ENCODE measurements at regions not wholly inside any gene's neighbourhood (a gene's known extent, or its start where the extent isn't known, plus 50 kb on each side); places are given as distances from the start of the nearest gene placed in this dataset.

DNA sequence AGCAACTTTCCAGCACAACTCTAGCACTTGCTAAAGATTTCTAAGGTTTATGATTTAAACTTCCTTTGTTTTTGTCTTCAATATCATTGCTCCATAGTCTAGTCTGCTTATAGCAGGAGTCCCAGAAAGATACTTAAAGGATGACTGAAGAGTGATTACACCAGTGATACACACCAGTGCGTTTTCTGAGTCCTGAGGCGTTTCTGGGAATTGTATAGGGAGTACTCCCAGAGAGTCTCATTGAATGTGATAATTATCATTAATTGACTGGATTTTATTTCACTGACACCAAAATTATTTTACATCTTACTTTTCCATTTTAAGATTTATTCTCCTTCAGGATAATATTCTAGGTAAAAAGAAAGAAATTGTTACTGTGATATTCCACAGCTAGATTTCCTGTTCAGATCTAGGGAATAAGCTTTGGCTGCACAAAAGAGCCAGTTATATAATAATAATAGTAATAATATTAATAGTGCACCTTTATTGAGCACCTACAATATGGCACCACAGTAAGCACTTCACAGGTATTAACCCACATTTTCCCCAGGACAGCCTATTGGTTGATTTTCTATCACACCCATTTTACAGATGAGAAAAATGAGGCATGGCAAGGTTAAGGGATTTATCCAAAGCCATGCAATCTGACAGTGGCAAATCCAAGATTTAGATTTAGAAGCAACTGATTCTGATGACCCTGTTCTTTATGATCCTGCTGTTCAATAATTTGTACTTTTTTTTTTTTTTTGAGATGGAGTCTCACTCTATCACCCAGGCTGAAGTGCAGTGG is 62.6 kb downstream of the IRX5 start:
- TF ChIP-seq POLR2AphosphoS5 (IDR thresholded peaks at IDR 0.05) (no peak), EP300 (IDR thresholded peaks at IDR 0.05) (no peak), POLR2A (IDR thresholded peaks at IDR 0.05) (no peak)
- TF ChIP-seq, protein P1, sequence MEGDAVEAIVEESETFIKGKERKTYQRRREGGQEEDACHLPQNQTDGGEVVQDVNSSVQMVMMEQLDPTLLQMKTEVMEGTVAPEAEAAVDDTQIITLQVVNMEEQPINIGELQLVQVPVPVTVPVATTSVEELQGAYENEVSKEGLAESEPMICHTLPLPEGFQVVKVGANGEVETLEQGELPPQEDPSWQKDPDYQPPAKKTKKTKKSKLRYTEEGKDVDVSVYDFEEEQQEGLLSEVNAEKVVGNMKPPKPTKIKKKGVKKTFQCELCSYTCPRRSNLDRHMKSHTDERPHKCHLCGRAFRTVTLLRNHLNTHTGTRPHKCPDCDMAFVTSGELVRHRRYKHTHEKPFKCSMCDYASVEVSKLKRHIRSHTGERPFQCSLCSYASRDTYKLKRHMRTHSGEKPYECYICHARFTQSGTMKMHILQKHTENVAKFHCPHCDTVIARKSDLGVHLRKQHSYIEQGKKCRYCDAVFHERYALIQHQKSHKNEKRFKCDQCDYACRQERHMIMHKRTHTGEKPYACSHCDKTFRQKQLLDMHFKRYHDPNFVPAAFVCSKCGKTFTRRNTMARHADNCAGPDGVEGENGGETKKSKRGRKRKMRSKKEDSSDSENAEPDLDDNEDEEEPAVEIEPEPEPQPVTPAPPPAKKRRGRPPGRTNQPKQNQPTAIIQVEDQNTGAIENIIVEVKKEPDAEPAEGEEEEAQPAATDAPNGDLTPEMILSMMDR (IDR thresholded peaks at IDR 0.05), result no peak

Data from sigmoid colon (tissue), 4 donors.